Esophagus squamous epithelium (tissue), 4 donors: ENCODE measurements at regions not wholly inside any gene's neighbourhood (a gene's known extent, or its start where the extent isn't known, plus 50 kb on each side); places are given as distances from the start of the nearest gene placed in this dataset.

Experiments used
- POLR2A ChIP-seq, 4 donors: fragments of 450-650 bp; IDR thresholded peaks; one replicate each; pipeline ENCODE4 v1.6.1; 2017; ENCODE audit warnings: antibody characterized with exemption in 4 of 4, mild to moderate bottlenecking in 4 of 4, moderate library complexity in 3 of 4
- TF ChIP-seq, protein P1 (sequence below), 6 experiments: fragments of 450-650 bp in 4 of 6; fragments of 200-600 bp in 2 of 6; sonication (generic) in 2 of 6; IDR thresholded peaks; one replicate each; pipeline ENCODE4 v1.5.1; 2016 to 2019; ENCODE audit warnings: antibody characterized with exemption in 6 of 6, mild to moderate bottlenecking in 4 of 6, moderate library complexity in 4 of 6

DNA sequence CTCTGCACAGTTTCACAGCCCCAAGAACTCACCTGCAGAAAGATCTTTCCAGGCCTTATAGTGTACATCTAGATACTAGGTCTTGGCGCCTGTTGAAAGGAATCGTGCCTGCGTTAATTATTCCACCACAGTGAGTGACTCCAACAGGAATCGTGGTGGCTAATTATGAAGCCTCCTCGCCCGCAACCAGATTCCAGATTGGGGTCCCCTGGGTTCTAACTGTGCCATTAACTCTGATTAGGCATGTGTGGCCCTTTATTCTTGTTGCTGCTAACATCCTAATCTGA, 295.3 kb upstream of the MAF start:
- TF ChIP-seq, protein P1, sequence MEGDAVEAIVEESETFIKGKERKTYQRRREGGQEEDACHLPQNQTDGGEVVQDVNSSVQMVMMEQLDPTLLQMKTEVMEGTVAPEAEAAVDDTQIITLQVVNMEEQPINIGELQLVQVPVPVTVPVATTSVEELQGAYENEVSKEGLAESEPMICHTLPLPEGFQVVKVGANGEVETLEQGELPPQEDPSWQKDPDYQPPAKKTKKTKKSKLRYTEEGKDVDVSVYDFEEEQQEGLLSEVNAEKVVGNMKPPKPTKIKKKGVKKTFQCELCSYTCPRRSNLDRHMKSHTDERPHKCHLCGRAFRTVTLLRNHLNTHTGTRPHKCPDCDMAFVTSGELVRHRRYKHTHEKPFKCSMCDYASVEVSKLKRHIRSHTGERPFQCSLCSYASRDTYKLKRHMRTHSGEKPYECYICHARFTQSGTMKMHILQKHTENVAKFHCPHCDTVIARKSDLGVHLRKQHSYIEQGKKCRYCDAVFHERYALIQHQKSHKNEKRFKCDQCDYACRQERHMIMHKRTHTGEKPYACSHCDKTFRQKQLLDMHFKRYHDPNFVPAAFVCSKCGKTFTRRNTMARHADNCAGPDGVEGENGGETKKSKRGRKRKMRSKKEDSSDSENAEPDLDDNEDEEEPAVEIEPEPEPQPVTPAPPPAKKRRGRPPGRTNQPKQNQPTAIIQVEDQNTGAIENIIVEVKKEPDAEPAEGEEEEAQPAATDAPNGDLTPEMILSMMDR (IDR thresholded peaks at IDR 0.05) = no peak
- no peak for TF ChIP-seq POLR2A (IDR thresholded peaks at IDR 0.05)
